ENCODE measurements at regions not wholly inside any gene's neighbourhood (a gene's known extent, or its start where the extent isn't known, plus 50 kb on each side); places are given as distances from the start of the nearest gene placed in this dataset.

DNA sequence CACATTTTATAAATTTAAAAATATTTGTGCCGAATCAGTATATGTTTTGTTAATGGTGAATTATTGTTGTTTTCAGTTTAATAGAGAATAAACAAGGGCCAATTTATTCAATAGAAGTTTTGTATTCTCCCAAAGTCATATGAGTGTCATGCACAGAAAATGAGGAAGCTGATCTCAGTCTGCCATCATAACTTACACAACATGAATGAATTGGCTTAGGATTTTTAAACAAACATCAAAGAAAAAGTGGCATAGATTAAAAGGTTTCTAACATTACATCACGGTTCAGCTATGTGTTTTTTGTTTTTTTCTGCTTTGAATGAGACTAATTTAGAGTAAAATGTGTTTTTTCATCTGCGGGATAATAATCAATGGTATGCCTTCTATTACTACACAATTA, 123.4 kb upstream of the CTNNA2 start:
- DNase-seq, result no peak
- no peak overlapping the region for H3K4me3 ChIP-seq (ENCODE audit: low read depth, low read length)
- H3K36me3 ChIP-seq, result no peaks in the 10 kb centered on the region

DNA sequence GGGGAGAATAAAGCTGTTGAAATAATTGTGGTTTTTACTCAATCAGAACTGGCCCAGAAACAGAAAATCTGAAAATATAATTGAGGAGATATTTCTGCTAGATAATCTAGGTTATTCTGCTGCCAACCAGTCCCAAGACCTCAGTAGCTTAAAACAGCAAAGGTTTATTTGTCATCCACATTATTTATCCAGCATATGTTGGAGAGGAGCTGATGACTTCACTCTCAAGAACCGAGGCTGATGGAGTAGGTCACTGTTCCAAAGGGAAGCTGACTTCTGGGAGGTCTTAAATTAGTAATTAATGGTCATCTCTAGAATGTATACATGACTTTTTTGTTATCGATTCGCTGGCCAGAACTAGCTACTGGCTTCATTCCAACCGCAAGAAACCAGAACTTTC, 124.8 kb upstream of the CTNNA2 start:
- Histone ChIP-seq H3K9me3 (no peaks in the 10 kb centered on the region), H3K4me3 (ENCODE audit: low read depth, low read length) (no peak overlapping the region), H3K36me3 (no peaks in the 10 kb centered on the region), H3K4me1 (peaks cover 7% of the 10 kb centered on the region; the same call in 1 of the 2 replicates), H3K27me3 (no peaks in the 10 kb centered on the region)
- DNase-seq, result no peak
- TF ChIP-seq, protein P1, sequence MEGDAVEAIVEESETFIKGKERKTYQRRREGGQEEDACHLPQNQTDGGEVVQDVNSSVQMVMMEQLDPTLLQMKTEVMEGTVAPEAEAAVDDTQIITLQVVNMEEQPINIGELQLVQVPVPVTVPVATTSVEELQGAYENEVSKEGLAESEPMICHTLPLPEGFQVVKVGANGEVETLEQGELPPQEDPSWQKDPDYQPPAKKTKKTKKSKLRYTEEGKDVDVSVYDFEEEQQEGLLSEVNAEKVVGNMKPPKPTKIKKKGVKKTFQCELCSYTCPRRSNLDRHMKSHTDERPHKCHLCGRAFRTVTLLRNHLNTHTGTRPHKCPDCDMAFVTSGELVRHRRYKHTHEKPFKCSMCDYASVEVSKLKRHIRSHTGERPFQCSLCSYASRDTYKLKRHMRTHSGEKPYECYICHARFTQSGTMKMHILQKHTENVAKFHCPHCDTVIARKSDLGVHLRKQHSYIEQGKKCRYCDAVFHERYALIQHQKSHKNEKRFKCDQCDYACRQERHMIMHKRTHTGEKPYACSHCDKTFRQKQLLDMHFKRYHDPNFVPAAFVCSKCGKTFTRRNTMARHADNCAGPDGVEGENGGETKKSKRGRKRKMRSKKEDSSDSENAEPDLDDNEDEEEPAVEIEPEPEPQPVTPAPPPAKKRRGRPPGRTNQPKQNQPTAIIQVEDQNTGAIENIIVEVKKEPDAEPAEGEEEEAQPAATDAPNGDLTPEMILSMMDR (IDR thresholded peaks at IDR 0.05; ENCODE audit: low read depth, low read length), result no peak

More for the DNA sequence above, 123.4 kb upstream of the CTNNA2 start:
- H3K9me3 ChIP-seq, result no peaks in the 10 kb centered on the region
- H3K4me1 ChIP-seq, result peaks cover 12% of the 10 kb centered on the region
- H3K27me3 ChIP-seq, result no peaks in the 10 kb centered on the region
- TF ChIP-seq, protein P1 (IDR thresholded peaks at IDR 0.05; ENCODE audit: low read depth, low read length), result no peak

DNA sequence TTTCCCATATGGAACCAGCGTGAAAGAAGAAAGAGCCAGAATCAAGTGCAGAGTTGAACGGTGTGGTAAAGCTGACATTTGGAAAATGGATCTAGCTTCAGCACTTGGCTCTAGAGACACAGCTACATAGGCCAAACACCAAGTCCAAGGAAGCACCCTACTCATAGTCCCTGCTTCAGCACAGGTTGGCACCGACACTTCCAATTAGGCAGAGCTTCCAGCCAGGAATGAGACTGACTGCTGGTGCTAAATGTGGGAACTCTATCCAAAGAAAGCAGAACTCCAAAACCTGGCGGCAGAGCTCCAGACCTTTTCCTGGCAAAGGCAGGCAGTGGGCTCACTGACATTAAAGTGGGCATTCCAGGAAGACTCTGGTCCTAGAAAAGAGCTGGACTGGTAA, 125.4 kb upstream of the CTNNA2 start:
- TF ChIP-seq, protein P1 (IDR thresholded peaks at IDR 0.05; ENCODE audit: low read depth, low read length), result no peak
- Histone ChIP-seq H3K4me3 (ENCODE audit: low read depth, low read length) (no peak overlapping the region), H3K27me3 (no peaks in the 10 kb centered on the region), H3K4me1 (peaks cover 2% of the 10 kb centered on the region; the same call in 1 of the 2 replicates), H3K9me3 (no peaks in the 10 kb centered on the region), H3K36me3 (no peaks in the 10 kb centered on the region)
- DNase-seq, result no peak

DNA sequence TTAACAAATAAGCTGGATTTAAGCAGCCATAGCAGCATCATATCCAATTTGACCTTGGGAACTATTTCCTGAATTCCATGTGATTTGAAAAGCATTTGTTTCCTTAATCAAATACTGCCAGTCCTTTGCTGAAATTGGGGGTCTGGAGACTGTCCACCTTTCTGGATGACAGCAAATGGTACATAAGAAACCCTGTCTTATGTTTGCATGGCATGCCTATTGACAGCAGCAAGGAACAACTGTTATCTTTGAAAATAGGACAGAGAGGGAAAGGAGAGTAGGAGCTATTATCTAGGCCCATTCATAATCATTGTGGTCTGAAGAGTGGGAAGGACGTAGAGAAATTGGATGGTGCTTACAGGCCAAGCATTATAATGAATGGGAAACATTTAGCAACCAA, 129.2 kb upstream of the CTNNA2 start:
- Histone ChIP-seq H3K36me3 (no peaks in the 10 kb centered on the region), H3K4me1 (peaks cover 5% of the 10 kb centered on the region; the same call in 1 of the 2 replicates), H3K9me3 (no peaks in the 10 kb centered on the region), H3K27me3 (no peaks in the 10 kb centered on the region), H3K4me3 (ENCODE audit: low read depth, low read length) (no peak overlapping the region)
- TF ChIP-seq, protein P1 (IDR thresholded peaks at IDR 0.05; ENCODE audit: low read depth, low read length), result no peak
- DNase-seq, result peak; percentile 44

DNA sequence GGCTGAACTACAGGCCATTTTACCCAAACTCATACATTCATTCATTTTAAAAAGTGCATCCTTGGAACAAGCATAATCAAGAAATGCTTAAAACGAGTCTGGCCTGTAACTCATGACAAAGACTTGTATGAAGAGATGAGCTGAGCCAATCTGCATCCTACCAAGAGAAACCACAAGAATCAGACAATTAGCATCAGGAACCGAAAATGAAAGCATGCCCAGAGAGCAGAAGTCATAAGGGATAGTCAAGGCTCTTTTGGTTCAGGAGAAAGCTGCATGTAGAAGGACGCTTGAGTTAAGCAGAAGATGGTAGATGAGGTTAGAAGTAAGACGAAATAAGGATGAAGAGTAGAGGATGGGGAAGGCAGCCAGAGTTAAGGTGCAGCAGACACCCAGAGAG, 137.0 kb upstream of the CTNNA2 start:
- DNase-seq, result no peak
- Histone ChIP-seq H3K9me3 (no peaks in the 10 kb centered on the region), H3K4me3 (ENCODE audit: low read depth, low read length) (no peak overlapping the region)

DNA sequence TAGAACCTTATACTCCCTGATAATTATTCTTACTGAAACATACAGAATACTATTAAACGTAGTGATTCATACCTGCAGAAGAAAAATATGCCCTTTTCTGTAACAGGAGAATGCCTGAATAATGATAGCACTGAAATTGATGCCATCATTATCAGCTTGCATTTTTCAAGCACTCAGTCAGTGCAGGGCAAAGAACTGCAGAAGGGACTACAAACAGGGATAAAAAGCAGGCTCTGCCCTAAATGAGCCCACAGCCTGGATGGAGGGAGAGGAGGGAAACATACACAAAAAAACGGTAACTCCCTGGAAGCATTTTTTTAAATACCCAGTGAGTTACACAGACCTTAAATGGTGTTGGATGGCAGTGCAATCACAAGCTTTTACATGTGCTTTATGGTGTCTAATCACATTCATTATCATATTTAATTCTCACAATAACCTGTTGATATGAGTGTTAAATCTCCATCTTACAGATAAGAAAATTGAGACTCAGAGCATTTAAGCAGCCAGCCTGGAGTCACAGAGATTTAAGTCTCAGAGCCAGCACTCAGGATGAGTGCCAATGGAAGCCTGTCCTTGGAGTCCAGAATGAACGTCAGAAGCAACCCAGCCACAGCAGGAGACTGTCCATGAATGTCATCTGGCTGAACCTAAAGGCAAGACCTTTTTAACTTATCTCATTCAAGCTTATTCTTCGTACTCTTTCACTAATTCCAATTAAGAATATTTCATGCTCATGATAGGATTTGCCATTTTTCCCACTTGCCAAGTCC, 139.3 kb upstream of the CTNNA2 start:
- Histone ChIP-seq H3K27me3 (no peaks in the 10 kb centered on the region), H3K4me1 (peaks cover 14% of the 10 kb centered on the region), H3K4me3 (ENCODE audit: low read depth, low read length) (no peak overlapping the region), H3K9me3 (no peaks in the 10 kb centered on the region), H3K36me3 (no peaks in the 10 kb centered on the region)
- DNase-seq, result no peak
- TF ChIP-seq, protein P1 (IDR thresholded peaks at IDR 0.05; ENCODE audit: low read depth, low read length), result no peak

More for the DNA sequence above, 137.0 kb upstream of the CTNNA2 start:
- Histone ChIP-seq H3K4me1 (peaks cover 8% of the 10 kb centered on the region), H3K27me3 (no peaks in the 10 kb centered on the region), H3K36me3 (no peaks in the 10 kb centered on the region)
- TF ChIP-seq, protein P1 (IDR thresholded peaks at IDR 0.05; ENCODE audit: low read depth, low read length), result no peak
